ENCODE measurements at regions not wholly inside any gene's neighbourhood (a gene's known extent, or its start where the extent isn't known, plus 50 kb on each side); places are given as distances from the start of the nearest gene placed in this dataset.

GRCh38 chr10:8224591-8224990 lies 170.1 kb downstream of the GATA3 start:
- Histone ChIP-seq H3K4me1 (no peaks in the 10 kb centered on the region), H3K27me3 (no peaks in the 10 kb centered on the region), H3K4me3 (no peak overlapping the region), H3K27ac (no peak overlapping the region), H3K9me3 (no peaks in the 10 kb centered on the region), H3K36me3 (no peaks in the 10 kb centered on the region)
- intact Hi-C loops (cut with DNase I): no loop called here
- no peak for TF ChIP-seq POLR2A (IDR thresholded peaks at IDR 0.05)
- no peak for TF ChIP-seq CTCF (IDR thresholded peaks at IDR 0.05)
- no peak for DNase-seq
- WGBS, 2 donors: 73 to 74% methylated on average over 5 of the region's 5 CpGs

DNA sequence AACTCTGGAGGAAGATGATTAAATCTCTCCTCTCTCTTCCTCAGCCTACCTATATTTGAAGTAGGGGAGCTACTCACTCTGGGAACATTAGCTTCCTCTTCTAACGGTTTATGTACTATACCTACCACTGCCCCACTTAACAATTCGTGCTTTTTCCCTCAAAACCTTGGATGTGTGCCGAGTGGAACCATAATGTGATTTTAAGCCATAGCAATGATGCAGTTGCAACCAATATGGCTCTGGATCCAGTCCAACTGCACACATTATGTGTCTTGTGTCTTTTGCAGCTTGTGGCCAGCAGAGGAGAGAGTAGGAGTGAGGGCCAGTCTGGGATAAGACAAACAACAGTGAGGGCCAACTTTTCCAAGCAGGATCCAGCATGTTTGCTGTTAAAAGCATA lies 170.7 kb downstream of the GATA3 start:
- WGBS, 2 donors: 41 to 43% methylated on average over 3 of the region's 3 CpGs
- no peak overlapping the region for H3K4me3 ChIP-seq
- no peak overlapping the region for H3K27ac ChIP-seq
- DNase-seq: no peak
- H3K36me3 ChIP-seq: no peaks in the 10 kb centered on the region
- H3K27me3 ChIP-seq: no peaks in the 10 kb centered on the region
- no peaks in the 10 kb centered on the region for H3K4me1 ChIP-seq
- no peak for TF ChIP-seq POLR2A (IDR thresholded peaks at IDR 0.05)
- TF ChIP-seq CTCF (IDR thresholded peaks at IDR 0.05): no peak
- intact Hi-C loops (cut with DNase I): no loop called here
- no peaks in the 10 kb centered on the region for H3K9me3 ChIP-seq

- Histone ChIP-seq H3K9me3 (no peaks in the 10 kb centered on the region), H3K27me3 (no peaks in the 10 kb centered on the region), H3K4me3 (no peak overlapping the region), H3K4me1 (no peaks in the 10 kb centered on the region), H3K27ac (no peak overlapping the region), H3K36me3 (no peaks in the 10 kb centered on the region)
- DNase-seq: no peak
- WGBS, 2 donors: 78 to 84% methylated on average over 6 of the region's 6 CpGs
- TF ChIP-seq POLR2A (IDR thresholded peaks at IDR 0.05) (no peak), CTCF (IDR thresholded peaks at IDR 0.05) (no peak)
- intact Hi-C loops (cut with DNase I): no loop called here
These were observed 172.8 kb downstream of the GATA3 start for GRCh38 chr10:8227246-8227645.

- WGBS, 2 donors: 45 to 77% methylated on average over 3 of the region's 3 CpGs
- H3K27me3 ChIP-seq: no peaks in the 10 kb centered on the region
- H3K36me3 ChIP-seq: no peaks in the 10 kb centered on the region
- H3K4me1 ChIP-seq: no peaks in the 10 kb centered on the region
- no peaks in the 10 kb centered on the region for H3K9me3 ChIP-seq
- H3K4me3 ChIP-seq: no peak overlapping the region
- DNase-seq: no peak
- no peak for TF ChIP-seq POLR2A (IDR thresholded peaks at IDR 0.05)
- no peak for TF ChIP-seq CTCF (IDR thresholded peaks at IDR 0.05)
- H3K27ac ChIP-seq: no peak overlapping the region
- intact Hi-C loops (cut with DNase I): no loop called here
These were observed 174.7 kb downstream of the GATA3 start for GRCh38 chr10:8229153-8229552.

GRCh38 chr10:8230902-8231301 lies 176.4 kb downstream of the GATA3 start:
- intact Hi-C loops (cut with DNase I): no loop called here
- H3K9me3 ChIP-seq: no peaks in the 10 kb centered on the region
- H3K27ac ChIP-seq: no peak overlapping the region
- no peak for TF ChIP-seq CTCF (IDR thresholded peaks at IDR 0.05)
- TF ChIP-seq POLR2A (IDR thresholded peaks at IDR 0.05): no peak
- no peaks in the 10 kb centered on the region for H3K27me3 ChIP-seq
- H3K4me1 ChIP-seq: no peaks in the 10 kb centered on the region
- DNase-seq: no peak
- H3K4me3 ChIP-seq: no peak overlapping the region
- H3K36me3 ChIP-seq: no peaks in the 10 kb centered on the region
- 80 to 89% methylated on average over 1 of the region's 1 CpG for WGBS, 2 donors

All from esophagus squamous epithelium (tissue), 5 donors.